Loucy (cell line): ENCODE measurements at regions not wholly inside any gene's neighbourhood (a gene's known extent, or its start where the extent isn't known, plus 50 kb on each side); places are given as distances from the start of the nearest gene placed in this dataset.

Experiments
- H2AFZ ChIP-seq: fragments of 200-600 bp; sonication (generic); 2 replicates; pipeline ENCODE4 v1.6.0; 2016; ENCODE audit warnings: antibody characterized with exemption, mild to moderate bottlenecking, low read length, moderate library complexity
- H3F3A ChIP-seq: fragments of 200-600 bp; 2 replicates; pipeline ENCODE4 v1.6.0; 2016; ENCODE audit warnings: antibody characterized with exemption, low read depth, mild to moderate bottlenecking
- H3K27me3 ChIP-seq: fragments of 200-600 bp; sonication (generic); 2 replicates; pipeline ENCODE4 v1.6.1; 2014; ENCODE audit warnings: low read length, mild to moderate bottlenecking; ENCODE audit not compliant: insufficient read depth, poor library complexity, severe bottlenecking
- H3K36me3 ChIP-seq: fragments of 200-600 bp; sonication (generic); 2 replicates; pipeline ENCODE4 v1.6.1; 2016; ENCODE audit warnings: low read length; ENCODE audit not compliant: insufficient read depth
- H3K4me1 ChIP-seq: fragments of 200-600 bp; sonication (generic); 2 replicates; pipeline ENCODE4 v1.5.1; 2014; ENCODE audit warnings: low read length, mild to moderate bottlenecking; ENCODE audit not compliant: insufficient read depth, poor library complexity, severe bottlenecking
- H3K4me2 ChIP-seq: fragments of 200-600 bp; sonication (generic); 2 replicates; pipeline ENCODE4 v1.6.0; 2014; ENCODE audit warnings: antibody characterized with exemption, low read length, low read depth, mild to moderate bottlenecking; ENCODE audit not compliant: poor library complexity, severe bottlenecking
- H3K4me3 ChIP-seq: fragments of 200-600 bp; sonication (generic); 2 replicates; pipeline ENCODE4 v1.5.1; 2014; ENCODE audit warnings: low read length, mild to moderate bottlenecking, mixed read lengths; ENCODE audit not compliant: poor library complexity, severe bottlenecking
- H3K79me2 ChIP-seq: fragments of 200-600 bp; sonication (generic); 2 replicates; pipeline ENCODE4 v1.6.1; 2014; ENCODE audit warnings: low read length; ENCODE audit not compliant: insufficient read depth
- H3K9ac ChIP-seq: fragments of 200-600 bp; sonication (generic); 2 replicates; pipeline ENCODE4 v1.6.0; 2014; ENCODE audit warnings: mild to moderate bottlenecking, low read depth, low read length, moderate library complexity; ENCODE audit not compliant: poor library complexity, severe bottlenecking
- H3K9me2 ChIP-seq: fragments of 200-600 bp; sonication (generic); replicated peaks from 2 replicates; pipeline ENCODE4 v1.6.1; 2016; ENCODE audit warnings: low read depth, low read length, mixed read lengths
- H3K9me3 ChIP-seq: fragments of 200-600 bp; sonication (generic); 2 replicates; pipeline ENCODE4 v1.6.1; 2014; ENCODE audit warnings: mild to moderate bottlenecking, antibody characterized with exemption, low read length, low read depth; ENCODE audit not compliant: insufficient read depth
- H4K20me1 ChIP-seq: fragments of 200-600 bp; sonication (generic); 2 replicates; pipeline ENCODE4 v1.6.0; 2014; ENCODE audit warnings: antibody characterized with exemption, low read length, mild to moderate bottlenecking; ENCODE audit not compliant: insufficient read depth, poor library complexity, severe bottlenecking
- CTCF ChIP-seq: fragments of 200-600 bp; sonication (generic); conservative IDR thresholded peaks from 2 replicates; pipeline ENCODE4 v1.5.1; 2014; ENCODE audit warnings: mild to moderate bottlenecking, antibody characterized with exemption, low read length
- EZH2phosphoT487 ChIP-seq: fragments of 200-600 bp; IDR thresholded peaks from 2 replicates; pipeline ENCODE4 v1.6.1; 2018; ENCODE audit warnings: antibody characterized with exemption, mild to moderate bottlenecking, moderate library complexity, borderline replicate concordance

GRCh38 chrX:33285550-33285949 lies 74.2 kb upstream of the DMD start:
- Histone ChIP-seq H3K4me3 (no peak overlapping the region), H3K9ac (no peak overlapping the region), H2AFZ (no peak overlapping the region), H3K36me3 (no peaks in the 10 kb centered on the region), H3K9me2 (no peaks in the 10 kb centered on the region), H4K20me1 (no peaks in the 10 kb centered on the region), H3K4me1 (no peaks in the 10 kb centered on the region), H3K79me2 (no peaks in the 10 kb centered on the region), H3K27me3 (no peaks in the 10 kb centered on the region), H3K9me3 (no peaks in the 10 kb centered on the region), H3K4me2 (no peak overlapping the region), H3F3A (no peaks in the 10 kb centered on the region)
- TF ChIP-seq EZH2phosphoT487 (no peak), CTCF (no peak)

GRCh38 chrX:33277046-33277445 lies 65.7 kb upstream of the DMD start:
- no peak overlapping the region for H3K4me2 ChIP-seq

GRCh38 chrX:33273535-33273934 lies 62.2 kb upstream of the DMD start:
- Histone ChIP-seq H2AFZ (no peak overlapping the region), H3K4me1 (no peaks in the 10 kb centered on the region), H3F3A (no peaks in the 10 kb centered on the region), H3K79me2 (no peaks in the 10 kb centered on the region), H4K20me1 (no peaks in the 10 kb centered on the region), H3K9ac (no peak overlapping the region), H3K9me3 (no peaks in the 10 kb centered on the region), H3K27me3 (no peaks in the 10 kb centered on the region), H3K36me3 (no peaks in the 10 kb centered on the region), H3K9me2 (no peaks in the 10 kb centered on the region), H3K4me2 (no peak overlapping the region), H3K4me3 (no peak overlapping the region)
- TF ChIP-seq CTCF (no peak), EZH2phosphoT487 (no peak)

More at GRCh38 chrX:33277046-33277445, 65.7 kb upstream of the DMD start:
- TF ChIP-seq CTCF (no peak), EZH2phosphoT487 (no peak)
- Histone ChIP-seq H3K9ac (no peak overlapping the region), H3K9me2 (no peaks in the 10 kb centered on the region), H3K4me1 (no peaks in the 10 kb centered on the region), H2AFZ (no peak overlapping the region), H4K20me1 (no peaks in the 10 kb centered on the region), H3K79me2 (no peaks in the 10 kb centered on the region), H3K36me3 (no peaks in the 10 kb centered on the region), H3F3A (no peaks in the 10 kb centered on the region), H3K9me3 (no peaks in the 10 kb centered on the region), H3K27me3 (no peaks in the 10 kb centered on the region), H3K4me3 (no peak overlapping the region)
